ENCODE measurements at regions not wholly inside any gene's neighbourhood (a gene's known extent, or its start where the extent isn't known, plus 50 kb on each side); places are given as distances from the start of the nearest gene placed in this dataset.

DNA sequence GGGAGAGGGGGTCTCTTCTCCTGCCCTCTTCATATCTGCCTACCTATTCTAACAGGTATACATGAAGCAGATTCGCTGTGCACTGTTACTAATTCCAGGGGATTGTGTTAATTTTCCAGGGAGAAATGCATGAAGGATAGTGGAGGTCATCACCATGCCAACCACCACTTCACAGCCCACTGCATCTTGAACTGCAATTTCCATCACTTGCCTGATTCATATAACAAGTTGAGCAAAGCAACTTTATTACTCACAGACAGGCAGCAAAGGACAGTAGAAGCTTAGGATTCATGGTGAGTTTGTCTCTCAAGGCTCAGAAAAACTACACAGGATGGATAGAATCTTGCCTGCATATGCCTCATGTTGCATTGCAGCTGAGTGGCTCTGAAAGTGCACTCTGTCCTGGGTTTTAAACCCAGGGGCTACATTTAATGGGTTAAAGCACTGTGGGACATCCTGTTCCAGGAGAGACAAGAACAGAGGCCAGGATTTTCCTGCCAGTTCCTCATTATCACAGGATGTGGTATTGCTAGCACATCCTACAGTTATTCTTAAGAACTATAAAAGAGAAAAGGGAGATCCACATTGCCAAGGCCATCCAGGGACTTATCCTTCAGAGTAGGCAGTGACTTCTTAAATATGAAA, 136.9 kb upstream of the PRSS1 start:
- H3K36me3 ChIP-seq (ENCODE audit: control insufficient read depth in 2 of 2, extremely low read depth in 1 of 2, insufficient read depth in 2 of 2, low read length in 2 of 2), result no peaks in the 10 kb centered on the region
- dilution Hi-C loops (cut with MboI; ENCODE audit: extremely low pct_ligation_motif_present, low sequenced_read_pairs), result no loop called here
- no peaks in the 10 kb centered on the region for H3K27me3 ChIP-seq (ENCODE audit: control insufficient read depth, extremely low read depth, insufficient read depth, low read length)
- H3K4me2 ChIP-seq (ENCODE audit: control insufficient read depth, extremely low read depth, insufficient read depth, low read depth, low read length), result no peak overlapping the region
- H3K9me1 ChIP-seq (ENCODE audit: control insufficient read depth, extremely low read depth, insufficient read depth, low read length), result no peaks in the 10 kb centered on the region
- FAIRE-seq, result no peak
- no peaks in the 10 kb centered on the region for H3K79me2 ChIP-seq (ENCODE audit: control insufficient read depth, insufficient read depth, low read length)
- H3K9me3 ChIP-seq (ENCODE audit: control insufficient read depth, low read depth, low read length), result no peaks in the 10 kb centered on the region
- H3K9ac ChIP-seq (ENCODE audit: control insufficient read depth, extremely low read depth, insufficient read depth, low read length), result no peak overlapping the region
- no peak overlapping the region for H3K4me3 ChIP-seq (ENCODE audit: control insufficient read depth in 2 of 3, extremely low read depth in 1 of 3, insufficient read depth in 2 of 3, low read depth in 1 of 3, low read length in 3 of 3)
- H2AFZ ChIP-seq (ENCODE audit: control insufficient read depth, low read length), result no peak overlapping the region
- H3K27ac ChIP-seq (ENCODE audit: control insufficient read depth, insufficient read depth, low read length), result no peak overlapping the region
- TF ChIP-seq CTCF (optimal IDR thresholded peaks at IDR 0.05 in 1 of 3, IDR thresholded peaks at IDR 0.05 in 1 of 3, conservative IDR thresholded peaks at IDR 0.05 in 1 of 3; ENCODE audit: extremely low read depth in 1 of 3, insufficient read depth in 2 of 3, low read length in 3 of 3), result no peak
- TF ChIP-seq EZH2 (IDR thresholded peaks at IDR 0.05; ENCODE audit: low read length), result no peak
- H3K4me1 ChIP-seq (ENCODE audit: control insufficient read depth, extremely low read depth, insufficient read depth, low read length), result peaks cover 21% of the 10 kb centered on the region
- H4K20me1 ChIP-seq (ENCODE audit: control insufficient read depth, extremely low read depth, insufficient read depth, low read length), result no peaks in the 10 kb centered on the region
- no peak for DNase-seq (ENCODE audit: low read depth, low spot score)

DNA sequence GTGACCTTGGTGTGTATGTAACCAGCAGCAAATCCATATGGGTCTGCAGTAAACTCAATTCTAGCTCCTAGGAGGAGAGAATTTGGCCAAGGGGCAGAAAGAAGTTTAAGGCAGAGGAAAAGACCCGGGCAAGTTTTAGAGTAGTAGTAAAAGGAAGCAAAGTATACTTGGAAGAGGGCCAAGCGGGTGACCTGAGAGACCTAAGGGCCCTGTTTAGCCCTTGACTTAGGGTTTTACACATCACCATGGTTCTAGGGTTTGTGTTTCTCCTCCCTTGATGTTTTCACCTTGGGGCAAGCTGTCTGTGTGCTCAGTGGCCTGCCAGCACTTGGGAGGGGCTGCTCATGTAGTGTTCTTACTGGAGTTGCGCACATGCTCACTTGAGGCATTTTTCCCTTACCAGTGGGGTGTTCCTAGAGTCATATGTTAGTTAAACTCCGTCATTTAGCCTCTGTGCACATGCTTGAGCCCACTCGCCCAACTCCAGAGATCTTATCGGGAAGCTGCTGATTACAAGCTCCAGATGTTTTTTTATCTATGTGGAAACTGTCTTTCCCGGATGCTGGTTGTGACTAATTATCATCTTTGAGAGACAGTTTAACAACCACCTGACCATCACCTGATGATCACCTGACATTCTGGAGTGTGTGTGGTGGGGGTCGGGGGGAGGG, 137.6 kb upstream of the PRSS1 start:
- Histone ChIP-seq H3K9ac (ENCODE audit: control insufficient read depth, extremely low read depth, insufficient read depth, low read length) (no peak overlapping the region), H2AFZ (ENCODE audit: control insufficient read depth, low read length) (no peak overlapping the region), H3K4me3 (ENCODE audit: control insufficient read depth in 2 of 3, extremely low read depth in 1 of 3, insufficient read depth in 2 of 3, low read depth in 1 of 3, low read length in 3 of 3) (no peak overlapping the region), H3K27me3 (ENCODE audit: control insufficient read depth, extremely low read depth, insufficient read depth, low read length) (no peaks in the 10 kb centered on the region), H3K9me1 (ENCODE audit: control insufficient read depth, extremely low read depth, insufficient read depth, low read length) (no peaks in the 10 kb centered on the region), H3K27ac (ENCODE audit: control insufficient read depth, insufficient read depth, low read length) (no peak overlapping the region), H3K36me3 (ENCODE audit: control insufficient read depth in 2 of 2, extremely low read depth in 1 of 2, insufficient read depth in 2 of 2, low read length in 2 of 2) (no peaks in the 10 kb centered on the region), H4K20me1 (ENCODE audit: control insufficient read depth, extremely low read depth, insufficient read depth, low read length) (no peaks in the 10 kb centered on the region), H3K79me2 (ENCODE audit: control insufficient read depth, insufficient read depth, low read length) (no peaks in the 10 kb centered on the region), H3K4me1 (ENCODE audit: control insufficient read depth, extremely low read depth, insufficient read depth, low read length) (peaks cover 22% of the 10 kb centered on the region), H3K9me3 (ENCODE audit: control insufficient read depth, low read depth, low read length) (no peaks in the 10 kb centered on the region), H3K4me2 (ENCODE audit: control insufficient read depth, extremely low read depth, insufficient read depth, low read depth, low read length) (no peak overlapping the region)
- FAIRE-seq (no peak), DNase-seq (ENCODE audit: low read depth, low spot score) (no peak)
- no peak for TF ChIP-seq EZH2 (IDR thresholded peaks at IDR 0.05; ENCODE audit: low read length)
- dilution Hi-C loops (cut with MboI; ENCODE audit: extremely low pct_ligation_motif_present, low sequenced_read_pairs), result no loop called here
